CD14-positive monocyte (primary cell): ENCODE measurements at regions not wholly inside any gene's neighbourhood (a gene's known extent, or its start where the extent isn't known, plus 50 kb on each side); places are given as distances from the start of the nearest gene placed in this dataset.

Source experiments
- DNase-seq, 3 donors: peaks; one replicate each; pipeline ENCODE4 v3.0.0-alpha.2; 2011 to 2022
- H2AFZ ChIP-seq: 2 replicates; pipeline ENCODE4 v1.6.0; 2012; ENCODE audit warnings: mild to moderate bottlenecking, low read depth, low read length, inconsistent platforms; ENCODE audit not compliant: insufficient read depth, poor library complexity, severe bottlenecking
- H3K27ac ChIP-seq, 2 donors: 1 replicate in 1 of 2; 2 replicates in 1 of 2; pipeline ENCODE4 v1.5.1; 2012 to 2013; ENCODE audit warnings: low read length in 2 of 2, control low read depth in 1 of 2, inconsistent platforms in 1 of 2, low read depth in 1 of 2, mild to moderate bottlenecking in 1 of 2
- H3K27me3 ChIP-seq, 2 donors: one replicate each; pipeline versions ENCODE4 v1.6.0 to v1.6.1; 2011 to 2013; ENCODE audit warnings: low read length in 2 of 2; ENCODE audit not compliant: control insufficient read depth in 2 of 2, insufficient read depth in 2 of 2
- H3K36me3 ChIP-seq, 2 donors: replicated peaks in 1 of 2; 1 replicate in 1 of 2; 2 replicates in 1 of 2; pipeline versions ENCODE4 v1.5.1 to v1.6.1; 2012 to 2013; ENCODE audit warnings: low read length in 2 of 2, control low read depth in 1 of 2, inconsistent platforms in 1 of 2, mild to moderate bottlenecking in 1 of 2; ENCODE audit not compliant: insufficient read depth in 2 of 2, control insufficient read depth in 1 of 2
- H3K4me1 ChIP-seq, 2 donors: 1 replicate in 1 of 2; 2 replicates in 1 of 2; pipeline versions ENCODE4 v1.5.1 to v1.6.1; 2012 to 2013; ENCODE audit warnings: low read length in 2 of 2, control low read depth in 1 of 2, inconsistent platforms in 1 of 2, mild to moderate bottlenecking in 1 of 2, moderate library complexity in 1 of 2; ENCODE audit not compliant: insufficient read depth in 2 of 2, control insufficient read depth in 1 of 2
- H3K4me2 ChIP-seq: replicated peaks from 2 replicates; pipeline ENCODE3; 2012; ENCODE audit warnings: low read length, moderate library complexity, mild to moderate bottlenecking; ENCODE audit not compliant: poor library complexity, severe bottlenecking; ENCODE audit errors: extremely low read depth
- H3K4me3 ChIP-seq, 3 experiments: fragments of 200-600 bp in 1 of 3; sonication (generic) in 1 of 3; replicated peaks in 1 of 3; 1 replicate in 2 of 3; 2 replicates in 1 of 3; pipeline ENCODE4 v1.5.1; 2011 to 2013; ENCODE audit warnings: low read length in 3 of 3, mild to moderate bottlenecking in 3 of 3, control low read depth in 2 of 3, low read depth in 2 of 3, inconsistent platforms in 1 of 3, moderate library complexity in 1 of 3
- H3K79me2 ChIP-seq: 2 replicates; pipeline ENCODE4 v1.6.0; 2012; ENCODE audit warnings: mild to moderate bottlenecking, control low read depth, inconsistent platforms, low read length, moderate library complexity; ENCODE audit not compliant: insufficient read depth
- H3K9ac ChIP-seq: 2 replicates; pipeline ENCODE4 v1.6.0; 2017; ENCODE audit warnings: low read length, mild to moderate bottlenecking; ENCODE audit not compliant: insufficient read depth, poor library complexity, severe bottlenecking
- H3K9me3 ChIP-seq, 2 donors: replicated peaks in 1 of 2; 1 replicate in 1 of 2; 2 replicates in 1 of 2; pipeline versions ENCODE4 v1.5.1 to v1.6.1; 2012 to 2013; ENCODE audit warnings: low read length in 2 of 2, control low read depth in 1 of 2; ENCODE audit not compliant: control insufficient read depth in 1 of 2, insufficient read depth in 1 of 2
- H4K20me1 ChIP-seq: 2 replicates; pipeline ENCODE4 v1.6.0; 2012; ENCODE audit warnings: mild to moderate bottlenecking, low read length, control low read depth, moderate library complexity; ENCODE audit not compliant: insufficient read depth
- H3K27ac Mint-ChIP-seq, 7 donors: one replicate each; pipeline ENCODE4 v1.8.0; 2020; ENCODE audit warnings: mild to moderate bottlenecking in 7 of 7, mixed read lengths in 7 of 7, moderate library complexity in 6 of 7, inconsistent platforms in 2 of 7
- H3K27me3 Mint-ChIP-seq, 3 donors: one replicate each; pipeline ENCODE4 v1.8.0; 2021 to 2022; ENCODE audit warnings: low read depth in 3 of 3, mild to moderate bottlenecking in 3 of 3, mixed read lengths in 3 of 3, moderate library complexity in 3 of 3, inconsistent platforms in 1 of 3
- H3K36me3 Mint-ChIP-seq, 2 donors: one replicate each; pipeline ENCODE4 v1.8.0; 2020; ENCODE audit warnings: mixed read lengths in 2 of 2, inconsistent platforms in 1 of 2, mild to moderate bottlenecking in 1 of 2
- H3K4me1 Mint-ChIP-seq: one replicate; pipeline ENCODE4 v1.8.0; 2020; ENCODE audit warnings: mild to moderate bottlenecking, mixed read lengths
- H3K4me3 Mint-ChIP-seq, 2 donors: one replicate each; pipeline ENCODE4 v1.8.0; 2020; ENCODE audit warnings: mild to moderate bottlenecking in 2 of 2, mixed read lengths in 2 of 2, moderate library complexity in 1 of 2
- H3K9me3 Mint-ChIP-seq, 7 donors: one replicate each; pipeline ENCODE4 v1.8.0; 2020 to 2022; ENCODE audit warnings: mixed read lengths in 7 of 7, mild to moderate bottlenecking in 6 of 7, moderate library complexity in 6 of 7, inconsistent platforms in 2 of 7
- whole genome bisulfite sequencing: methylation state at CpG from one replicate; pipeline ENCODE4 v1.1.5; 2013; ENCODE audit warnings: missing lambda C conversion rate; ENCODE audit not compliant: insufficient coverage; 5-methylcytosine and 5-hydroxymethylcytosine counted together
- intact Hi-C, 2 donors: fragments of 100-400 bp; cut with micrococcal nuclease; formaldehyde crosslinking; loops; one replicate each; pipeline versions ENCODE4 v1.15.0 to v1.15.1; 2023
- TF ChIP-seq, protein P1 (sequence below): fragments of 200-600 bp; IDR thresholded peaks from one replicate; pipeline ENCODE4 v1.8.0; 2022; ENCODE audit warnings: antibody characterized with exemption, mild to moderate bottlenecking

DNA sequence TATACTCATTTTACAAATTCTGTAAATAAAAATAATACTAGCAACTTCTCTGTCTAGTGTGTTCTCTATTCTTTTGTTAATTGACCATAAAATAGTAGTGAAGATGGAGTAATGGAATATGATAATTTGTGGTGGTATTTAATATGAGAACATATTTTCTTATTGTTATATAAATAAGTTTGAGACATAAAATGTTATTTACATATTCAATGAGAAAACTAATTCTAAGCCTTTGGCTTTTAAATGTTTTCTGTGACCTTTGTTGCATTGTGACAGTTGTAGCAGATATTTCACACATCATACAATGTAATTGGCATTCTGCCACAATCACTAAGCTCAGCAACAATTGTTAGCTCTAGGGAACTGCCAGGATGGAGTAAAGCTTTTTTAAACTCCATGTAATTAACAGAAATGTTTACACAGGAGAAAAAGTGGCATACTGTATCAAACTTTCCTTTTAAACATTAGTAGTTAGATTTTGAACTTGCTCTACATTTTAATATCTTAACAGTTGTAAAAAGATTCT, 562.1 kb upstream of the PCDH9 start:
- Mint-ChIP-seq H3K9me3 (peaks cover 0 to 6% (median 2%) of the 10 kb centered on the region in 7 donors), H3K36me3 (no peaks in the 10 kb centered on the region), H3K27me3 (no peaks in the 10 kb centered on the region), H3K27ac (no peak overlapping the region), H3K4me3 (no peak overlapping the region), H3K4me1 (no peaks in the 10 kb centered on the region)
- Histone ChIP-seq H3K4me3 (no peak overlapping the region), H3K9ac (no peak overlapping the region), H3K27me3 (no peaks in the 10 kb centered on the region), H2AFZ (no peak overlapping the region), H3K79me2 (no peaks in the 10 kb centered on the region), H4K20me1 (no peaks in the 10 kb centered on the region), H3K4me1 (no peaks in the 10 kb centered on the region), H3K9me3 (peaks cover 0 to 4% of the 10 kb centered on the region in 2 donors), H3K4me2 (no peak overlapping the region), H3K36me3 (no peaks in the 10 kb centered on the region), H3K27ac (no peak overlapping the region)
- TF ChIP-seq, protein P1, sequence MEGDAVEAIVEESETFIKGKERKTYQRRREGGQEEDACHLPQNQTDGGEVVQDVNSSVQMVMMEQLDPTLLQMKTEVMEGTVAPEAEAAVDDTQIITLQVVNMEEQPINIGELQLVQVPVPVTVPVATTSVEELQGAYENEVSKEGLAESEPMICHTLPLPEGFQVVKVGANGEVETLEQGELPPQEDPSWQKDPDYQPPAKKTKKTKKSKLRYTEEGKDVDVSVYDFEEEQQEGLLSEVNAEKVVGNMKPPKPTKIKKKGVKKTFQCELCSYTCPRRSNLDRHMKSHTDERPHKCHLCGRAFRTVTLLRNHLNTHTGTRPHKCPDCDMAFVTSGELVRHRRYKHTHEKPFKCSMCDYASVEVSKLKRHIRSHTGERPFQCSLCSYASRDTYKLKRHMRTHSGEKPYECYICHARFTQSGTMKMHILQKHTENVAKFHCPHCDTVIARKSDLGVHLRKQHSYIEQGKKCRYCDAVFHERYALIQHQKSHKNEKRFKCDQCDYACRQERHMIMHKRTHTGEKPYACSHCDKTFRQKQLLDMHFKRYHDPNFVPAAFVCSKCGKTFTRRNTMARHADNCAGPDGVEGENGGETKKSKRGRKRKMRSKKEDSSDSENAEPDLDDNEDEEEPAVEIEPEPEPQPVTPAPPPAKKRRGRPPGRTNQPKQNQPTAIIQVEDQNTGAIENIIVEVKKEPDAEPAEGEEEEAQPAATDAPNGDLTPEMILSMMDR, result no peak
- no peak for DNase-seq
- intact Hi-C loops, result no loop called here

DNA sequence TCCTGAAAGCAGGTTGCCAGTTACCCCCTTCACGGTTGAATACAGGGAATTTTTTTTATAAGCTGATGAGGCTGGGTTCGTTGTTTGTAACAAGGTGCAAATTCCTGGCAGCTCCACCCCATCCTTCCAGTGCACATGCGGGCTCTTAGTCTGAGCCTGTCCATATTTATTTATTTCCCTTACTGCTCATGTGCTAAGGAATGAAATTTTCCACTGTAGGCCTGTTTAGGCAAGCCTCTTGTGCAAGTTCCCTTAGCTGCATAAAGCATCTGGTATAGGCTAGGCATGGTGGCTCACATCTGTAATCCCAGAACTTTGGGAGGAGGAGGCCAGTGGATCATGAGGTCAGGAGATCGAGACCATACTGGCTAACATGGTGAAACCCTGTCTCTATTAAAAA, 560.9 kb upstream of the PCDH9 start:
- Histone ChIP-seq H3K9ac (no peak overlapping the region), H3K9me3 (peaks cover 0 to 4% of the 10 kb centered on the region in 2 donors), H3K27me3 (no peaks in the 10 kb centered on the region), H3K4me2 (no peak overlapping the region), H4K20me1 (no peaks in the 10 kb centered on the region), H3K36me3 (no peaks in the 10 kb centered on the region), H2AFZ (no peak overlapping the region), H3K27ac (no peak overlapping the region), H3K79me2 (no peaks in the 10 kb centered on the region), H3K4me1 (no peaks in the 10 kb centered on the region), H3K4me3 (no peak overlapping the region)
- intact Hi-C loops, result no loop called here
- no peak for DNase-seq
- WGBS, result 80% methylated on average over 1 of the region's 4 CpGs
- TF ChIP-seq, protein P1, result no peak
- H3K27ac Mint-ChIP-seq, result no peak overlapping the region
- no peaks in the 10 kb centered on the region for H3K36me3 Mint-ChIP-seq
- no peaks in the 10 kb centered on the region for H3K4me1 Mint-ChIP-seq
- H3K27me3 Mint-ChIP-seq, result no peaks in the 10 kb centered on the region
- H3K9me3 Mint-ChIP-seq, result peaks cover 0 to 6% (median 2%) of the 10 kb centered on the region in 7 donors
- no peak overlapping the region for H3K4me3 Mint-ChIP-seq
